ENCODE measurements at regions not wholly inside any gene's neighbourhood (a gene's known extent, or its start where the extent isn't known, plus 50 kb on each side); places are given as distances from the start of the nearest gene placed in this dataset.

DNA sequence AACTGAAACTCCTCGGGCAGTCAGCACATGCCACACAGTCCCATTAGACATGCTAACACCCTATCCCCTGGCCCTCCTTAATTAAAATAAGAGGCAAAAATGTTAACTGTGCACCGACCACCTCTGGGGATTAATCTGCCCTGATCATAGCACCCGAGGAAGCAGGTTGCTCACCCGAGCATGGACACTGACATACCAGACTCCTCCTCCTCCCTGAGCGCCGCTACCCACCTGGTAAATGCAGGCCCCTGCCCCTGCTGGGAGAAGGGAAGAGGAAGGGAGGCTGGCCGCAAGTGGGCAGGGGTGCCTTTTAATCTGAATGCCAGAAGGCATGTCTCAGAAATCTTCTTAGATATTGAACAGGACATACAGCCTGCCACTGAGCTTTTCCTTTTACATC lies 360.9 kb downstream of the RRAGC start:
- no peak for TF ChIP-seq POLR2A (IDR thresholded peaks at IDR 0.05)
- TF ChIP-seq, protein P1, sequence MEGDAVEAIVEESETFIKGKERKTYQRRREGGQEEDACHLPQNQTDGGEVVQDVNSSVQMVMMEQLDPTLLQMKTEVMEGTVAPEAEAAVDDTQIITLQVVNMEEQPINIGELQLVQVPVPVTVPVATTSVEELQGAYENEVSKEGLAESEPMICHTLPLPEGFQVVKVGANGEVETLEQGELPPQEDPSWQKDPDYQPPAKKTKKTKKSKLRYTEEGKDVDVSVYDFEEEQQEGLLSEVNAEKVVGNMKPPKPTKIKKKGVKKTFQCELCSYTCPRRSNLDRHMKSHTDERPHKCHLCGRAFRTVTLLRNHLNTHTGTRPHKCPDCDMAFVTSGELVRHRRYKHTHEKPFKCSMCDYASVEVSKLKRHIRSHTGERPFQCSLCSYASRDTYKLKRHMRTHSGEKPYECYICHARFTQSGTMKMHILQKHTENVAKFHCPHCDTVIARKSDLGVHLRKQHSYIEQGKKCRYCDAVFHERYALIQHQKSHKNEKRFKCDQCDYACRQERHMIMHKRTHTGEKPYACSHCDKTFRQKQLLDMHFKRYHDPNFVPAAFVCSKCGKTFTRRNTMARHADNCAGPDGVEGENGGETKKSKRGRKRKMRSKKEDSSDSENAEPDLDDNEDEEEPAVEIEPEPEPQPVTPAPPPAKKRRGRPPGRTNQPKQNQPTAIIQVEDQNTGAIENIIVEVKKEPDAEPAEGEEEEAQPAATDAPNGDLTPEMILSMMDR (IDR thresholded peaks at IDR 0.05) = no peak
